HG03571 (cell line): ENCODE measurements at regions not wholly inside any gene's neighbourhood (a gene's known extent, or its start where the extent isn't known, plus 50 kb on each side); places are given as distances from the start of the nearest gene placed in this dataset.

Experiments
- ATAC-seq: cut with Tn5 transposase; IDR thresholded peaks from one replicate; pipeline ENCODE4 v1.9.1; 2021; ENCODE audit not compliant: unreplicated experiment

DNA sequence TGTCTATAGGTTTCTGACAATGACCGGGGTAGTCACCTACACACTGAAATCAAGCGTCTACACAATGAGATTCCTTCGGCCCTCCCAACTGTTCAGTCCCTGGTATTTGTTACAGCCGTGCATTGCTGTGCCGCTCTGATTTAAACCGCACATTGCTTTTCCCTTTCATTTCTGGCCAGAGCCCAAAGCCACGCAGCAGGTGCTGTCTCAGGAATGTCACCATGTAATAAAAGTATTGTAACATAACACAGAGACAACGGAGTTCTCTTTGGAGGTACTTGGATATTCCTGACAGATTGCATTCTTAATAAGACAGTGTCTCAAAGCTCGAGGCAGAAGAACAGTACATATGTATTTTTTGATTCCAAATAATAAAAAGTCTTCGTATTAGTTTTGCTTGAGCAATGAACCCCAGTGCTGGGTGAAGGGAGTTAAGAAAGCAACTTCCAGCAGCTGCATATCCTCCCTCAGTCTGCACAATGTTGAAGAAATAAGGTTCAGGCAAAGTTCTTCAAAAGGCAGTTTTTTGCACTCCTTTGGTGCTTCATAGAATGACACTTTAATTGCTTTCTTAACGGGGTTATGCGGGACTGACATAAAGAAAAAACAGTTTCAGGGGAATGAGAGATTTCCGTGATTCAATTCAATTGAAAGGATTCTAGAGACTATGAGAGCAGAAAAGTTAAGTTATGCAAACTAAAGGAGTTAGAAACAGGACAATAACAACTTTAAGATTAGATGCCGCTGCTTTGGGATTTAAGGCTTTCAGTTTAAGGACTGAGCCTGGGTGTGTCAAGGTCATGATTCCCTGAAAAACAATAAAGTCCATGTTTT lies 288.7 kb upstream of the FLRT2 start:
- no peak for ATAC-seq

DNA sequence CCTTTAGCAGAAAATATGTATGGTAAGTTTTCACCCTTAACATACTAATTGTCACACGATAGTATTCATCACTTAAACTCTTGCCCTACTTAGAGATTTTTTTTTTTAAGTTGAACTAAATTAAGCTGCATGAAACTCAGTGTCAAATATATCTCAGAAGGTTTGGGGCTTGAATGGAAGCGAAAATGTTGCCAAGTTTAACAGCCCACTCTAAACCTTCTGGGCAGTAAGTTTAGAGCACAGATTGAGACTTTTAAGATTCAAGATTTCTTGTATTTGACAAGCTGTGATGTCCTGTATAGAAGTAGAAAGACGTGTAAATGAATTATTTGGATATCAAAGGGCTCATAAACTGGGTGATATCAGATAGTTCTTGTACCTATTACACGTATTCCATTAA lies 287.3 kb upstream of the FLRT2 start:
- ATAC-seq, result no peak

DNA sequence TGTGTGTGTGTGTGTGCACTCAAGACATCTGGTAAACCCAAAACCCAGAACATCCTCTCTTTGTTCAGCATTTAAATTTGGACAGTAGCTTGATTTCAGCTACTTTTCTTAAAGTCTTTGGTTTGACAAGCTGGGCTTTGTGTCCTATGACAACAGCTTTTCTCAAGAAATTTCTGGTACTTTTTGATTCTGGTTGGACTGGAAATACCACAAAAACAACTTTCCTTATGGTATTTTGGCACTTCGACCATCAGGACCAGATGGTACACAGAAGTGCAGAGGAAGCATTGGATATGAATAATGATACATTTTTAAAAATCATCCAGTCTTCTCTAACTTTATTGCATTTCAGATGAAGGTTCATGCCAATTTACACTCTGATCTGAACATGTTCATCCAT lies 286.6 kb upstream of the FLRT2 start:
- ATAC-seq, result no peak

DNA sequence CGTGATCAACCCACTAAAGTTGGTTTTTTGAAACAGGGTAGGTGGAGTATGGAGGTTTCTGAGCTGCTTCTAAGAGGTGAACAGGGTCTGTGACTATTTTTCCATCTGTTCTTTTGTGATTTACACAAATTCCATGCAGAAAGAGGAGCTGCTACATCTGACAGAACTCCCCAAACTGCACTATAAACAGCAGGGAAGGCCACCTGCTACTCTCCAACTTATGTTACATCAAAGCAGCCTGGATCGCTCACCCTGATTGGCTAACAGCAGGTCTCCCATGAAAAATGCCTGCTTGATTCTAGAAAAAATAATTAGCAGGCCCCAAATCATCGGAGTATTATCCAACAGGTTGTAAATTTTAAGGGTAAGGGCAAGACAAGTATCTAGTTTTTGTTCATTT lies 282.9 kb upstream of the FLRT2 start:
- ATAC-seq, result no peak

DNA sequence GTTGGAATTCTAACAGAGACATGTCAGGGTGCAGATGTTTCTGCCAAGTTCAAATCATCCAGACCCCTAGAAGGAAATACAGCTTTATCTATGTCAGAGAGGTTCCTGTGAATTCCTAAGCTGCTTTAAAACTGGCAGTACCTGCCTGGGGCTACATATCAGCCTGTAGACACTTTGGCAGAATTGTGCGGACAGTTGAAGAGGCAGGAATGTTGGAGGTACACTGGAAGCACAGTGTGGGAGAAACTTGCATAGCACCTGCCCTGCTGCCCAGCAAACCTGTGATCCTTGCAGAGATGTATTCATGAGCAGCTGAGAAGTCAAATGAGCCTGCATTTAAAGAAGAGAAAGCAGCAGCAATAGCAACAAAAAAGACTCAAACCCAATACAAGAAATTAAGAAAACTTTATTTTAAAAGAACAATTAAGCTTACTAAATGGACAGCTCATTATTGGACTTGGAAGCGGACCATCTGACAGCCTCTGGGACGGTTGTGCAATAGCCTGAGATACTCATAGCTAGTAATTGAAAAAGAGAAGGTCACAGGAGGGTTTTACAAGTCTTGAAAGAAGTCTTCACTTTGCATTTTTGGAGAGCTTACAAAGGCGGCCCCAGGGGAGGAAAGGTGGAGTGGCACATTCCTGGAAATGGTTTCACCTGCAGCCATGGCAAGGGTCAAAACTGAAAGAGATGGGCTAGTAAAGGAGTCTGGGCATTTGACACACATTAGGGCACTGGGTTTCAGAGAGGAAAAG lies 280.9 kb upstream of the FLRT2 start:
- ATAC-seq, result no peak

DNA sequence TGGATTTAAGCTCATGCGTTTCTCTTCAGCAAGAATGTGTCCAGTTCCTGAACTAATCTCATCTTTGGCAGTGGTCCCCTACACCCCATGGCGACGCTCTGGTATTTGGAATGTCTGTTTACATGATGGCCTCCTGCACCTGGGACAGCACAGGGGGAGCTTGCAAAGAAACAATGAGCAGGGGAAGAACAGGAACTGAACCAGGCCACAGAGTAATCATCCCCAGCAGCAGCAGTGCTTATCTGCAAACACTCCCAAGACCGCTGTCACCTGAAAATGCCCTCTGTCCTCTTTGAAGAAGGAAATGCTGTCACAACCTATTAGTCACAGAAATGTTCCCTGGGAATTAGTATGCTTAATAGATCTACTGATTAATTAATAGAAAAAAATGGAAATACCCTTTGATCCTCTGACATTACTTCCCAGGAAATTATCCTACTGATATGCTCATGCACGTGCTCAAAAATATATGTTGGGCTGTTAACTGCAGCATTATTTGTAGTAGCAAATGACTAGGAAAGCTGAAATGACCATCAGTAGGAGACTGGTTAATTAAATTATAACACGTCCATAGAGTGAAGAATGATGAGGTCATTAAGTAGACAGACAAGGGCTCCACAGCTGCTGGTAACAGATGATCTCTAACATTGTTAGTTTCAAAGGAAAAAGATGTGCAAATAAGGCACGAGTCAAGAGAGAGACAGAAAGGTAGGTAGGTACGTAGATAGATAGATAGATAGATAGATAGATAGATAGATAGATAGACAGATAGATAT lies 279.3 kb upstream of the FLRT2 start:
- ATAC-seq, result no peak

DNA sequence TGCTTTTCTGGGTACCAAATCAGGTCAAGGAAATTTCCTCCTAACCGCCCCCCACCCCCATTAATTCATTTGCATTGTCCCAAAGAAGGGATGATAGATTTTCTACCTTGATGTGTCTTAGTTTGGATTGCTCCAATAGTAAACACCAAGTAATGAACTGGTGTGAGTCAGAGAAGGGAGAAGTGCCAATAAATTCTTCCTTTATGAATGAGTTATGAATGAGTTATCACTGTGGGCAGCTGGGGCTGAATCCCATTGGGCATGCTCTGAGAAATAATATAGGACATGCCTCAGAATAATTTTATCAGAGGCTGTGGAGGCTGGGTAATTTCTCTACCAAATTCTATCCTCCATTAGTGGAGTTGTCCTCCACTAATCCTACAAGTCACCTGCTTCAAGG lies 277.9 kb upstream of the FLRT2 start:
- no peak for ATAC-seq

DNA sequence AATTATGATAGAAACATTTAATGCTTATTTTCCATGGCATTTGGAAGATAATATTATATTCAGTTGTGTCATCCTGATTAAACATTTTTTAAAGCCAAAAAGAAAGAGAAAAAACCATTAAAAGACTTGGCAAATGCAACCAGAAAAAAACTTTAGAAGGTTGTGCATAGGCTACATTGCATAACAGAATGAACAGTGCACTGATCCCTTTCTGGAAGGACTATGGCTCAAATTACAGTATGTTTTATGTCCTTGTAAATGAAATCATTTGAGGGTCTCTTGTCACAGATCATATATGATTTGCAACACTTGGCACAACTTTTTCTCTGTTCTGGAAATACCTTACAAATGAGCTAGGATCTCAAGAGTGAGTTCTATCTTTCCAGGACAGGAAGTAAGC lies 275.2 kb upstream of the FLRT2 start:
- no peak for ATAC-seq

DNA sequence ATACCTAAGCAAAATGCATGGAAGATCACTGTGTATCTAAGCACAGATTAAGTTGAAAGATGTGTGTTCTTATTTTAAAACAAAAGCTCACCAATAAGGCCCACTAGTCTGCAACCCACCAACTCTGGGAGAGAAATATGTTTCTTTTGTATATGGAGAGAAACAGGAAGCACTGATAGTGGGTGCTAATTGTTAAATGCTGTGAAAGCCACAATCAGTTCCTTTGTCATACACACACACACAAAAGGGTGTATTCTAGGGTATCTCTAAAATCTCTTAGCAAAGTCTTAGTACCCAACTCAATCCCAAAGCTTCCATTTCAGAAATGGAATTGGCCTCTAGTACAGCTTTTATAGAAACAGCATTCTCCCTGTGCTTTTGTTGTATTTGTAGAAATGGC lies 272.7 kb upstream of the FLRT2 start:
- no peak for ATAC-seq

DNA sequence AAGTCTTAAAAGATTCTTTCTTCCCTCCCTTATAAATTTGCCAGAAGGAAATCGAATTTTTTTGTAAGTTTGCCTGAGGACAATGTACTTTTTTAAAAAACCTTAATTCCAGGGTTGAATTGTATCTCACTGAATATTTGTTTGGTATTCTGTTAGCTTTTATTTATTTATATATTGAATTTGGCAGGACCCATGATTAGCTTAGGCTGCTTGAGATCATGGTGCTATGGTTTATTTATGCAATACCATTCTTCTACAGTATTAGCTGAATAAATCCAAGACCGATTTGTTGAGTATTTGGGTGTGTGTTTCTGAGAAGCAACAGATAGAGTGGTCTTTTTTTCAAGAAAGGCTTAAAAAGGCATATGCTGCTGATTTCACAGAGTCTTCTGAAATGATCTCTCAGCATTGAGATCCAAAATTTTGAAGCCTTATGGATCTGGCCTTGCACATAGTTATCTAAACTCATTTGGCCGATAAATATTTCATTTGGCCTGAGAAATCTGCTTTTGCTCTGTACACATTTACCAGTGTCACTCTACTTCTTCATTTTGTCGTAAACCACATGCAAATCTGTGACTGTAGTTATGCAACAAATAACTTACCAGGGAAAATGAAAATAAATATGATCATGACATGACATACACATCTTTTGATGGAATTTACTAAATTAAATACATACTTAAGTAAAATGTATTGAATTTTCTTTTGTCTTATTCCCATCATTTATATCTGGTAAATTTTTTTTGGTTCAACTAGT lies 265.8 kb upstream of the FLRT2 start:
- ATAC-seq, result no peak

DNA sequence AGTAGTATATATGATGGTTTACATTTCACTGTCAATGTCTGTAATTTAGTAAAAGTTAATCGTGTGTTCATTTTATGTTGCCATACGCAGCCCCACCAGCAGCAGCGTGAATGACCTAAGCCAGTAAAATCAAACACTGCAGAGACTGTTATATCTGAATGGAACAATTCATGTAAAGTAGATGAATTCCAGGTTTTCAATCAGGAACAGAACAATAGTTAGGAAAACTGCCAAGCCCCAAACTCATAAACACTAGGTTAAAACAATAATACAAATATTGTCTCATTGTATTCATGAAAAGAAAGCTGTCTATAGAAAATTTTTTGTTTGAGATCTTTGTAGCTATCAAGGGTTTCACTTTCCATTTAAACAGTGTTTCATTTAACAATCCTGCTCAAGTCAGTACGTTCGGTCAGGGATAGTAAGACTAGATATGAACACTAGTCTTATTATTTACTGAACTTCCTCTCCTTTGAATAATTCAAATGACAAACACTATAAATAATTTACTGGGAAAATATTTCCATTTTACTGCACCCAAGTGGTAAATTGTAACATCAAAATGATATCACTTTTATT lies 256.8 kb upstream of the FLRT2 start:
- no peak for ATAC-seq

DNA sequence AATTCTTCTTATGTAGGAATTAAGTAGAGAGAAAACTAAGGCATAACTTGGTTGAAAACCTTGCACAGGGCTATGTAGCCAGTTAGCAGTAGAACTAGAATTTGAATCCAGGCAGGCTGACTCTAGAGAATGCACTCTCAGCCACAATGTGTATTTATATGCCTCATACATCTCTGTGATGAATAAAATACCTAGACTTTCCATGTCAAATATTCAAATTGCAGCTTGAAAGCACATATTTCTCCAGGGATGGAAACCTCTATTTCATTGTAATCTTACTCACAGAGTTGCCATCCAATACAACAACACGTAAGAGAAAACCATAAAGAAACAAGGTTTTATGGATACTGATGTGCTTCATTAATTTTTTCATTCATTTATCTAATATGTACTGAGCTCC lies 256.0 kb upstream of the FLRT2 start:
- ATAC-seq, result no peak

DNA sequence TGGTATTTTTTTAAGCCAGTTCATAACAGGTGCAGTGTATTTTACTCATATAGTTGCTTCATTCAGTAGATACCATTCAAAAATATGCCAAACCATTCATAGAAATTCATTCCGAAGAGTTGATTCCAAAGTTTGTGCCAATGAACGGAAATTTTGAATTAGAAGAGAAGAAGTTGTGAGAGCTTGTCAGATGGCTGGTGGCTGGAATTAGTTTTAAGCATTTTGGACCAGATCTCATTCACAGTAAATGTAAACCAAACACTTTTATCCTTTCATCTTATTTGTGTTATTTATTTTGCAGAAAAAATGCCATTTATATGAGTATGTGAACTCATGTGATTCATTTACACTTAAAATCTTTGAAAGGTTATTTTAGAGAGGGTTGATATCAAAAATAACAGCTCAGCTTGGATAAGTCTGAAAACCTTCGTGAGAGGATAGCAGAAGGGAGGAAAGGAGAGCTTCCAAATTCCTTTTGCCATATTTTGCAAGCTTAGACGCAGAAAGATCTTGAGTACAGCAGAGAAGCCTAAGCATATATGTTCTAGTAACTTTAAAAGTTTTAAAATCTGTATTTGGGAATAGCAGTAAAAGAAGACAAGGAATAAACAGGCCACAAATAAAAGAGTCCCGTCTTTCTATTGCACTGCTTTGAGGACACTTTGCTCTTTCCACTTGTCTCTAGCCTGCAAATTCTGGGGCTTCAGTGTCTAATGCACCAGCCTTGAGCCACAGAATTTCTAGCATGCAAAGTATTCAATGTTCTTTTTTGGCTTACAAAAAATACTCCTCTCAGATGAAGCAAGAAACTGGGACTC lies 253.6 kb upstream of the FLRT2 start:
- ATAC-seq, result no peak

DNA sequence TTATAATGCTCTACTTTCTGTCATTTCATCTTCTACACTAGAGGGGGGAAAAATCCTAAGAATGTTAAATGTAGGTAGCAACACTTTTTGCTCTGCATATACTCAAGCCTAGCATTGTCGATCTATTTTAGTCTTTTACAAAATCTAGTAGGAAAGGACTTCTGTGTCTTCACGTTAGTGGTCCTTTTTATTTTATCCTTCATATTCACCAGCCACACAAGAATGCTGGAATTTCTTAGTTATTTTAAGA lies 253.0 kb upstream of the FLRT2 start:
- ATAC-seq, result no peak

DNA sequence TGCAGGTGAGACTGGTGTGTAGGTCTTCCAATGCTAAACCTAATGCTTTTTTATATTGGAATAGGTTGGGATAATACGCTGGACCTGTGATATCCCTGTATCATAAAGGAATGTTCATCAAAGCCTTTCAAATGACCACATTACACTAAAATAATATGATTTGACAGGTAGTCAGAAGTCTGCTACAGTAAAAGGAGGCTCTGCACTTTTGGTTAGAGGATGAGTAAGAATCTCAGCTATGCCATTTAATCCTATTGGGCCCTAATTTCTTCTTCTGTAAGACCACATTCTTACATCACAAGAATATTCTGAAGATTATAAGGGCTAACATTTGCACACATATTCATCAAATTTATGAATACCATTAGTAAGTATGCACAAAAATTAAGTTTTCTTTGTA lies 250.5 kb upstream of the FLRT2 start:
- no peak for ATAC-seq

DNA sequence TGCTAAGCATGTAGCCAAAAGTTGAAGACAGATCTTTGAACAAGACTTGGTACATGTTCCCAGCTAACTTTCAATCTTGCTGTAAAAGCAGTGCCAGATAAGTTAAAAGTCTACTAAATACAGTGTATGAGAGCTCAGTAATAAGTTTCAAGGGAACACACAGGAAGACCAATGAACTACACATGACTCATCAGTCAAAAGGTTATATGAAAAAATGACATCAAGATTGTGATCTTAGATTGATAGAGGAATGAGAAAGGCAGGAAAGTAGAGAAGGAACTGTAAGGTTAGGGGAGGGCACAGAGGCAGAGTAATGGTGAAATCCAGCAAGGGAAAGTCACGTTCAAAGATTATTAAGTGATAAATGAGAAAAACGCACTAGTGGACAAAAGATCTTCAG lies 249.9 kb upstream of the FLRT2 start:
- no peak for ATAC-seq

DNA sequence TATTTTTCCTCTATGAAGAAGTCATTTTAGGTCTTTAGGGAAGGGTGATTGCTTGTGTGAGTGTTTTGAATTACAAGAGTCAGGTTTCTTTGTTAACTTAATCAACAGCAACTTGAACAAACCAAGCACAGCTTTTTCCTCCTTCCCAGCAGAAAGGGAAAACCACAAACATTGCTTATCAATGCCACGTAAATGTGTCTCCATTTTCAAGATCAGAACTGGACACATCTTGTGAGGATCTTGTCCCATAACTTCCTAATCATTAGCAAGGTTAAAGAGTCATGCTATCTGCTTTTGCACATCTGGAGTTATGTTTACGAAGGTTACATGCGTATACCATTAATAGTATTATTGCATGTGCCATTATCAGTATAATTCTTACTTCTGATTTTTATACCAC lies 248.0 kb upstream of the FLRT2 start:
- no peak for ATAC-seq

DNA sequence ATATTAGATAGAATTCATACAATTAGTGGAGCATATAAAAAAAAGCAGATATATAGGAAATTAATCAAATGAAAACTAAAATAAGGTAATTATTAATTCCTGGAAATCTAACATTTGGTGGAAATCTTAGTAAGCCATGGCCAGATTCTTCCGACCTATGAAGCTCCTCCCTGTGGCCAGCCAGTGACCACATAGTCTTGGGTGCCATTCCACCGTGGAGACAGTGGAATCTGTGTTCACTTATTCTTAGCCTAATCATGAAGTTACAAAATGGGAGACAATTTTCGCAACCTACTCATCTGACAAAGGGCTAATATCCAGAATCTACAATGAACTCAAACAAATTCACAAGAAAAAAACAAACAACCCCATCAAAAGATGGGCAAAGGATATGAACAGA lies 241.9 kb upstream of the FLRT2 start:
- no peak for ATAC-seq

DNA sequence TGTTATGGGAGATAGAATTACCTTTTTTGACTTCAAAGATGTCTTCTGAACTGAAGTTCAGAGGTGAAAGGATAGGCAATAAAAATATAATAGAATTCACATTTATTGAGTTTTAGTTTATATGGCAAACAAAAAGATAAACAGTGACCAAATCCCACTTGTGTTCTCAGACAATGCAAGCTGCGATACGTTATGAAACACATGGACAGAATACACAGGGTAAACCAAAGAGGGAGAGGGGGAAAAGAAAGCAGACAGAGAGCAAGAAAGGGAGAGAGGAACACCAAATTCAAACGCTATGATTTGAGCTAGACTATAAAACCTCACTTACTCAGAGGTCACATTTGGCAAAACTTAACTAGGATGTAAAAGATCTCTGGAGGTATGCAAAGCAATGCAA lies 238.2 kb upstream of the FLRT2 start:
- ATAC-seq, result no peak

DNA sequence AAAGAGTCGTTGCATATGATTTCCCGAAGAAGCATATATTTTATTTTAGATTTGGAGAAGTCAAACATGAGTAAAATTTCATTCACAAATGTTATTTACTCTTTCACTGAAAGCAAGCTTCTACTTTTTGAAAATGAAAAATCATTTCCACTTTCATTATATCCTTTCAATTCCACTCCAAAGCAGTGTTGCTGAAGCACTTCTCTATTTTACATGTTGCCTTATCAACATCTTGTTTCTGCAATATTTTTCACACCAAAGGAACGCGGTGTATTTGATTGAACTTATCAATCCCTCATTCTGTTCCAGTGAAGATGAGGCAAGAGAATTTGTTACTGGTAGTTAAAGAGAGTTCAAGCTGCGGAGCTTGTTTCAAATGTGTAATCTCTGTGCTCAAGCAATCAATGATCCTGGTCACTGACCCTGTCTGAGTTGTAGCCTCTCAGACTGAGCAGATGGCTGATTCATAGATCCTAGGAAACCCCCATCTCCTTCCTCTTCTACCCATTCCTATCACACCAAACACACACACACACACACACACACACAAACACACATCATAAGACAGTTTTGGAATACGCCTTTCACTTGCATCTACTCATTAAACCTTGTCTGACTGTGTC lies 236.2 kb upstream of the FLRT2 start:
- ATAC-seq, result no peak
